ENCODE measurements at regions not wholly inside any gene's neighbourhood (a gene's known extent, or its start where the extent isn't known, plus 50 kb on each side); places are given as distances from the start of the nearest gene placed in this dataset.

GRCh38 chr5:14011089-14012020 is 66.9 kb upstream of the DNAH5 start:
- DNase-seq, result peak; percentile 92 to 97

DNA sequence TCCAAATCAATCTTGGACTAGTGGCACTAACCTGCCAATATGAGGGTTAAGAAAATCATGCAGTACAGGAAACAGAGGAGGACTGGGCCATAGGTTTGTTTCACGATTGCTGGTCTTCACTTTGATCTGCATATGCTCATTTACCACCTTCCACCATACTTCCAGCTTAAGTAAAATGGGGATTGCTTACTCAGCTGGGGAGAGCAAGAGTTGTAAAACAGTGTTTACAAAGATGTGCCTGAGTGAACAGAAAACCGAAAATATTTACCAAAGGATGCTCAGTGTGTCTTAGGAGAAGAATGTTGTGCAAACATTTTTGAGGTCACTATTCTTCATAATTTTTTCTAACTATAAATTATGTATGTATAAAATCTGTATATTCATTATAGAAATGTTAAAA is 65.1 kb upstream of the DNAH5 start:
- DNase-seq, result no peak

GRCh38 chr5:14008819-14009311 is 64.4 kb upstream of the DNAH5 start:
- DNase-seq, result no peak

- no peak for DNase-seq
These were observed 62.5 kb upstream of the DNAH5 start for GRCh38 chr5:14006823-14007520.

- no peak for DNase-seq
These were observed 60.3 kb upstream of the DNAH5 start for GRCh38 chr5:14004598-14005394.

DNA sequence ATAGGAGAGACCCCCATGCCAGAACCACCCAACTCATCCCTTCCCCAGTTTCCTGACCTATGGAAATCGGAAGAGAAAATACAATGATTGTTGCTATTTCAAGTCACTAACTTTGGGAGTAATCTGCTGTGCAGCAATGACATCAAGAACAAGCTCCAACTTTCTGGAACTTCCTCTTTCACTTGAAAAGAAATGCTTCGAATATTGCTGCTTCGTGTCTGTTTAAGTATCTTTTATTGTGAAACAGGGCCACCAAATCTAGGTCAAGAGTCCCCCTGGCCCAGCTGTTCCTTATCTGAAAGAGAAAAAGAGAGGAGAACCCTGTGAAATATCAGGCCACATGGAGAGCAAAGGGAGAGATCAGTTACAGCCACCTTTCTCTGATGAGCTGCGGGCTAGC is 59.4 kb upstream of the DNAH5 start:
- DNase-seq, result no peak

- no peak for DNase-seq
These were observed 59.0 kb upstream of the DNAH5 start for GRCh38 chr5:14003513-14003912.

DNA sequence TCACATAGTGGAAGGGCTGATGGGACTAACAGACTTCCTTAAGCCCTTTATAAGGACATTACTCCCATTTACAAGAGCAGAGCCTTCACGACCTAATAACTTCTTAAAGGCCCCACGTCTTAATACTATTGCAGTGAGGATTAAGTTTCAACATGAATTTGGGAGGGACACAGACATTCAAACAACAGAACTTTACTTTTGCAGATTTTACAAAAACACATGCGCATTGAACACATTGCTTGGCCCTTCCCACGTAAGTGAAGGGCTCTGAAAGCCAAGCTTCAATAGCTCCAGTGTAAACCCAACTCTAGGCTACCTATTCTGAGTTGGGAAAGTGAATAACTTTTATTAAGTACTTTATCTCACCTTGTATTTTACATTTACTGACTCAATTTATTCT is 53.8 kb upstream of the DNAH5 start:
- no peak for DNase-seq

DNA sequence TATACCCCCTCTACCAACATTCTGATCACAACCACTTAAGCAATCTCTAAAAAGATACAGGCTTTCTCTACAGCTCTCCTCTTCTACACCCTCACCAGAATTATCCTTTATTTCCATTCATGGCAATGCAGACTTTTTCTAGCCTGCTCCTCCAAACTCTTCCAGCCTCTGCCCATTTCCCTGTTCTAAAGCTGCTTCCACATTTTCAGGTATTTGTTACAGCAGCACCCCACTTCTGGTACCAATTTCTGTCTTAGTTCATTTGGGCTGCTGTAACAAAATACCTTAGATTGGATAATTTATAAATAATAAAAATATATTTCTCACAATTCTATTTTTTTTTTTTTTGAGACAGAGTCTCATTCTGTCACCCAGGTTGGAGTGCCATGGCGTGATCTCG is 53.0 kb upstream of the DNAH5 start:
- DNase-seq, result no peak

GRCh38 chr5:13994621-13995253 is 50.2 kb upstream of the DNAH5 start:
- DNase-seq, result peak in 1 of 2 experiments; percentile 36
